Activated naive CD4-positive, alpha-beta T cell treated with anti-CD3 and anti-CD28 coated beads for 36 hours (primary cell): ENCODE measurements at regions not wholly inside any gene's neighbourhood (a gene's known extent, or its start where the extent isn't known, plus 50 kb on each side); places are given as distances from the start of the nearest gene placed in this dataset.

Experiments
- CTCF ChIA-PET: fragments of 350-600 bp; sonication (Branson Sonifier 250); formaldehyde crosslinking; loops from one replicate; lab custom pipeline; 2021; ENCODE audit warnings: antibody characterized with exemption; lab: Charles Lee
- DNase-seq: peaks from one replicate; pipeline ENCODE4 v3.0.0-alpha.2; 2020
- H3K27ac Mint-ChIP-seq: one replicate; pipeline ENCODE4 v1.8.0; 2021; ENCODE audit warnings: mild to moderate bottlenecking, mixed read lengths
- H3K27me3 Mint-ChIP-seq: one replicate; pipeline ENCODE4 v1.8.0; 2021; ENCODE audit warnings: low read depth, mixed read lengths
- H3K36me3 Mint-ChIP-seq: one replicate; pipeline ENCODE4 v1.8.0; 2021; ENCODE audit warnings: low read depth, mixed read lengths
- H3K4me1 Mint-ChIP-seq: one replicate; pipeline ENCODE4 v1.8.0; 2021; ENCODE audit warnings: low read depth, mixed read lengths
- H3K4me3 Mint-ChIP-seq: one replicate; pipeline ENCODE4 v1.8.0; 2021; ENCODE audit warnings: mild to moderate bottlenecking, moderate library complexity, mixed read lengths
- H3K9me3 Mint-ChIP-seq: one replicate; pipeline ENCODE4 v1.8.0; 2021; ENCODE audit warnings: mixed read lengths
- intact Hi-C: fragments of 100-400 bp; cut with micrococcal nuclease; formaldehyde crosslinking; loops from one replicate; pipeline ENCODE4 v1.15.1; 2023

DNA sequence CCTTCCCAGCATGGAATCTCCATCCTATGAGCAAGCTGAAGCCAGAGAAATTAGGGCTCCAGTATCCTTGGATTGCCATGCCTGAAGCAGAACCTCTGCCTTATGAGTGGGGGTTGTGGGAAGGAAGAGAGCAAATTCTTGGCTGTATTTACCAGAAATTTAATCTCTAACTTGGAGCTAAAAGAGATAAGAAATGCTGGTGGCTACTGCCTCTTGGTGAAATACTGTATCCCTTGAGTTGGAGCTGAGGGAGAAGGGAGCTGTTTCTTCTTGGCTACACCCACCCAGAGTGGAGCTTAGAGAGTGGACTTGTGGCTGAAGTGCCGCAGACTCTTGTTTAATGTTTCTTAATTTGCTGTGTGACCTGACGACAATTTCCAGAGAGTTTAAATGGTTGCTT, 447.3 kb downstream of the ARHGEF28 start:
- no peak for DNase-seq
- Mint-ChIP-seq H3K4me3 (no peak overlapping the region), H3K27ac (no peak overlapping the region), H3K9me3 (no peaks in the 10 kb centered on the region), H3K27me3 (peaks cover 13% of the 10 kb centered on the region), H3K4me1 (no peaks in the 10 kb centered on the region), H3K36me3 (no peaks in the 10 kb centered on the region)
- intact Hi-C loops = no loop called here
- CTCF ChIA-PET = no interaction called here

DNA sequence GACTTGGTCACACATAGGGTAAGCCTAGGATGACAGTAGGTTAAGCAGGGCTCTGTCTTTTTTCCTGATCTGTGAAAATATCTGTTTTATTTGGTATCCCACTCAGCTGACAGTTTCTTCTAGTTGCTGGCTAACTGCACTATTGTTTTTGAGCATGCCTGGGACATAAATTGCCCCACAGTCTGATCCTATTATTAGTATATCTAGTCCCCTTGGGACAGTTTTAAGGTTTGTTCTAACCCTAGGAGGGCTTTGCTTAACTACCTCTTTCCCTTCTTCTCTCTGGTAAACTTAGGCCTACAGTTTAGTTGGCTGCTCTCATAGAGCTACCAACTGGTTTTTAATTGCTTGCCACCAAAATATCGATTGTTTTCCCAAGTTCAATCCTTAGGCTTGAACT, 446.6 kb downstream of the ARHGEF28 start:
- DNase-seq = no peak
- H3K27ac Mint-ChIP-seq = no peak overlapping the region
- intact Hi-C loops = no loop called here
- no peak overlapping the region for H3K4me3 Mint-ChIP-seq
- peaks cover 13% of the 10 kb centered on the region for H3K27me3 Mint-ChIP-seq
- no peaks in the 10 kb centered on the region for H3K9me3 Mint-ChIP-seq
- H3K4me1 Mint-ChIP-seq = no peaks in the 10 kb centered on the region
- no peaks in the 10 kb centered on the region for H3K36me3 Mint-ChIP-seq
- CTCF ChIA-PET = interaction anchor here (0.7 kb wide), 1 partner anchor 577 kb away, joined by 3 read pairs; no protein-coding TSS in a partner anchor

DNA sequence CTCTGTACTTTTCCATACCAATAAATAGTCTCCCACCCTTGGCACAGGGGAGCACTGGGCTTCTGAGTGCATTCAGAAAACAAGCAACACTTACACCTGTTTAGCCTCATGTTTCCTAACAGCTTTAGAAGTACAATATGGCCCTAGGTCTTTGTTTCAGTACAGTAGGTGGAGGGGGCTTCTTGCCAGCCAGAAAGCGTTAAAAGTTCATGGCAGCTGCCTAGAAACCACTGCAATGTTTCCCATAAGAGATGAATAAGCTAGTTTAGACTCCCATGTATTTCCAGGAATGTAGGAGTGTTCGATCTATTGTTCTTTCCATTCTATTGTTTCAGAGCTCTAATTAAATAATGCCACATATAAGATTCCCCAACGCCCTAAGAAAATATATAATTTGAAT, 444.8 kb downstream of the ARHGEF28 start:
- DNase-seq = no peak
- no peaks in the 10 kb centered on the region for H3K9me3 Mint-ChIP-seq
- CTCF ChIA-PET = no interaction called here
- no peaks in the 10 kb centered on the region for H3K36me3 Mint-ChIP-seq
- peaks cover 7% of the 10 kb centered on the region for H3K27me3 Mint-ChIP-seq
- intact Hi-C loops = no loop called here
- H3K4me3 Mint-ChIP-seq = no peak overlapping the region
- no peak overlapping the region for H3K27ac Mint-ChIP-seq
- H3K4me1 Mint-ChIP-seq = no peaks in the 10 kb centered on the region

- CTCF ChIA-PET = no interaction called here
- intact Hi-C loops = no loop called here
These were observed 443.7 kb downstream of the ARHGEF28 start for GRCh38 chr5:74069741-74070140.

GRCh38 chr5:74067748-74068541, 441.9 kb downstream of the ARHGEF28 start:
- Mint-ChIP-seq H3K27me3 (peaks cover 11% of the 10 kb centered on the region), H3K4me3 (no peak overlapping the region), H3K9me3 (no peaks in the 10 kb centered on the region), H3K27ac (no peak overlapping the region), H3K36me3 (no peaks in the 10 kb centered on the region), H3K4me1 (no peaks in the 10 kb centered on the region)
- intact Hi-C loops = no loop called here
- CTCF ChIA-PET = interaction anchor here (0.6 kb wide), 1 partner anchor 169 kb away, joined by 5 read pairs; no protein-coding TSS in a partner anchor
- DNase-seq = no peak

More at GRCh38 chr5:74069741-74070140, 443.7 kb downstream of the ARHGEF28 start:
- Mint-ChIP-seq H3K27ac (no peak overlapping the region), H3K4me3 (no peak overlapping the region), H3K4me1 (no peaks in the 10 kb centered on the region), H3K36me3 (no peaks in the 10 kb centered on the region), H3K9me3 (no peaks in the 10 kb centered on the region), H3K27me3 (peaks cover 7% of the 10 kb centered on the region)
- DNase-seq = no peak

- H3K4me3 Mint-ChIP-seq = no peak overlapping the region
- CTCF ChIA-PET = no interaction called here
- intact Hi-C loops = no loop called here
- no peak for DNase-seq
- no peaks in the 10 kb centered on the region for H3K36me3 Mint-ChIP-seq
- peaks cover 7% of the 10 kb centered on the region for H3K27me3 Mint-ChIP-seq
- H3K27ac Mint-ChIP-seq = no peak overlapping the region
- H3K9me3 Mint-ChIP-seq = no peaks in the 10 kb centered on the region
- no peaks in the 10 kb centered on the region for H3K4me1 Mint-ChIP-seq
These were observed 438.9 kb downstream of the ARHGEF28 start for GRCh38 chr5:74064911-74065310.

GRCh38 chr5:74064225-74064624, 438.2 kb downstream of the ARHGEF28 start:
- CTCF ChIA-PET = no interaction called here

GRCh38 chr5:74063821-74064220, 437.8 kb downstream of the ARHGEF28 start:
- intact Hi-C loops = no loop called here
- Mint-ChIP-seq H3K36me3 (no peaks in the 10 kb centered on the region), H3K27ac (no peak overlapping the region), H3K9me3 (no peaks in the 10 kb centered on the region), H3K4me3 (no peak overlapping the region), H3K4me1 (no peaks in the 10 kb centered on the region), H3K27me3 (peaks cover 7% of the 10 kb centered on the region)
- CTCF ChIA-PET = no interaction called here
- DNase-seq = no peak

More at GRCh38 chr5:74064225-74064624, 438.2 kb downstream of the ARHGEF28 start:
- intact Hi-C loops = no loop called here
- Mint-ChIP-seq H3K9me3 (no peaks in the 10 kb centered on the region), H3K27me3 (peaks cover 7% of the 10 kb centered on the region), H3K4me1 (no peaks in the 10 kb centered on the region), H3K36me3 (no peaks in the 10 kb centered on the region), H3K27ac (no peak overlapping the region), H3K4me3 (no peak overlapping the region)
- no peak for DNase-seq

GRCh38 chr5:74063346-74063745, 437.4 kb downstream of the ARHGEF28 start:
- Mint-ChIP-seq H3K4me3 (no peak overlapping the region), H3K27me3 (peaks cover 7% of the 10 kb centered on the region), H3K27ac (no peak overlapping the region), H3K9me3 (no peaks in the 10 kb centered on the region), H3K36me3 (no peaks in the 10 kb centered on the region), H3K4me1 (no peaks in the 10 kb centered on the region)
- intact Hi-C loops = no loop called here
- DNase-seq = no peak
- CTCF ChIA-PET = no interaction called here

DNA sequence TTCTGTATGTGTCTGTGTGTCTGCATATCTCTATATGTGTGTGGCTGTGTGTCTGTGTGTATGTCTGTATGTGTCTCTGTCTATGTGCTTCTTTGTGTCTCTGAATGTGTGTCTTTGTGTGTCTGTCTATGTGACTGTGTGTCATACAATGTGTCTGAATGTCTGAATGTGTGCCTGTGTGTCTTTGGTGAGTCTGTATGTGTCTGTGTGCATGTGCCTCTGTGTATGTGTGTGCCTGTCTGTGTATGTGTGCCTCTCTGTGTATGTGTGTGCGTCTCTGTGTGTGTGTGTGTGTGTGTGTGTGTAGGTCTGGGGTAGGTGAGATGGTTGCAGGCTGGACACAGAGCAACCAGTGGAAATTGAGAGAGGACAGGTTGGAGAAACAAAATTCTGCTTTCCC, 435.3 kb downstream of the ARHGEF28 start:
- no peak for DNase-seq

GRCh38 chr5:74059706-74060105, 433.7 kb downstream of the ARHGEF28 start:
- DNase-seq = no peak
- CTCF ChIA-PET = no interaction called here
- no peaks in the 10 kb centered on the region for H3K9me3 Mint-ChIP-seq
- no peaks in the 10 kb centered on the region for H3K4me1 Mint-ChIP-seq
- no peaks in the 10 kb centered on the region for H3K36me3 Mint-ChIP-seq
- H3K27me3 Mint-ChIP-seq = peaks cover 10% of the 10 kb centered on the region
- no peak overlapping the region for H3K4me3 Mint-ChIP-seq
- no peak overlapping the region for H3K27ac Mint-ChIP-seq
- intact Hi-C loops = loop anchor here (5.0 kb wide), 2 partner anchors 588 to 608 kb away; no protein-coding TSS in a partner anchor

More for the DNA sequence above, 435.3 kb downstream of the ARHGEF28 start:
- intact Hi-C loops = no loop called here
- H3K36me3 Mint-ChIP-seq = no peaks in the 10 kb centered on the region
- no peaks in the 10 kb centered on the region for H3K9me3 Mint-ChIP-seq
- no peak overlapping the region for H3K4me3 Mint-ChIP-seq
- no peak overlapping the region for H3K27ac Mint-ChIP-seq
- CTCF ChIA-PET = no interaction called here
- peaks cover 7% of the 10 kb centered on the region for H3K27me3 Mint-ChIP-seq
- no peaks in the 10 kb centered on the region for H3K4me1 Mint-ChIP-seq

DNA sequence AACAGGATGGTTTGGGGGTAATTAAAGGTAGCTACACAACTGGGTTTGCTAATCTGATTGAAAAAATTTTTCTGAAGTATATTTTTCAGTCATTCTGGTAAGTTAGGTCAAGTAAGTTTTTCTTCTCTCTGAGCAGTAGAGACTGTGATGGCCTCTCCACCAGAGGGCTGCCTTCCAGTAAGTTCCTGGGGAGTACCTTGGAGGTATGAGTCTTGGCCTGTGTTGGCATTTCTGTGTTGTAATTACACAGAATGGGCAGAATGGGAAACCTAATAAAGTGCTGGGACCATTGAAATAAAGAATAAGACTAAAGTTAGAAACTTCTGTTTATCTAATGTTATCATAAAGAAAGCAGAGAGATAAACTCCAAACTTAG, 430.8 kb downstream of the ARHGEF28 start:
- H3K36me3 Mint-ChIP-seq = no peaks in the 10 kb centered on the region
- intact Hi-C loops = loop anchor here (5.0 kb wide), 2 partner anchors 591 to 611 kb away; no protein-coding TSS in a partner anchor
- H3K4me3 Mint-ChIP-seq = no peak overlapping the region
- CTCF ChIA-PET = interaction anchor here (0.6 kb wide), 1 partner anchor 466 kb away, joined by 5 read pairs; no protein-coding TSS in a partner anchor
- peaks cover 6% of the 10 kb centered on the region for H3K27me3 Mint-ChIP-seq
- no peak overlapping the region for H3K27ac Mint-ChIP-seq
- no peaks in the 10 kb centered on the region for H3K4me1 Mint-ChIP-seq
- H3K9me3 Mint-ChIP-seq = no peaks in the 10 kb centered on the region
- peak; percentile 5 for DNase-seq
